HG03354 (cell line): ENCODE measurements at regions not wholly inside any gene's neighbourhood (a gene's known extent, or its start where the extent isn't known, plus 50 kb on each side); places are given as distances from the start of the nearest gene placed in this dataset.
"Not testable (repeated sequence)": the region's sequence is repeated elsewhere in the genome, so short reads cannot be mapped to it uniquely, and the experiment has no call there.

Experiments
- ATAC-seq: cut with Tn5 transposase; IDR thresholded peaks from one replicate; pipeline ENCODE4 v1.9.1; 2021; ENCODE audit warnings: mild to moderate bottlenecking; ENCODE audit not compliant: unreplicated experiment, poor library complexity, severe bottlenecking

DNA sequence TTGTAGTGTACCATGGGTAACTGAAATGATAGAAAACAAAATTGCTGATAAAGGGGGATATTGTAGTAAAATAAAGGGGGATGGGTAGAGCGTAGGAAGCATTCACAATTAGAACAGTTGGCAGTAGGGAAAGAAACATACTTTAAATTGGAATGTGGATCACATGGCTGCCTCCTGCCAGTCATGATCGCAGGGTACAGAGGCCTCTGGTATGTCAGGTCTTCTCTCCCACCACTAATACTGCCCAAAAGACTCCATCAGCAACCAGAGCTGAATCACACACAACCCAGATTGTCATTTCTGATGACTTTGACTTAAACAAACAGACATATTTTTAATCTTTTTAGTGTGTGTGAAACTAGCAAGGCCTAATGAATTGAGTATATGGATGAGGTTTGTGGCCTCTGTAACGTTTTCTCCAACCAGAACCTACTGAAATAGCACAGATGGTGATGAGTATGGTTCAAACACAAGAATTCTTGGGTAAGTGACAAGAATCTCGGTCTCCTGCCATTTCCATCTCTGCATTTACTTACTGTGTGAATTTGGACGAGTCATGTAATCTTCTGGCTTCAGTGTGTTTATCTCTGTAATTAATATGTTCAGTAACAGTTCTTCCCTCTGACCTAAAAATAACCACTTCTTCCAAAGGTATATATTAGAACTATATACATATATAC, 112.6 kb downstream of the USP22 start:
- no peak for ATAC-seq

GRCh38 chr17:20933040-20933439, 109.8 kb downstream of the USP22 start:
- ATAC-seq = not testable (repeated sequence)

- ATAC-seq = no peak
Observed at GRCh38 chr17:20934288-20934687, 108.5 kb downstream of the USP22 start.

GRCh38 chr17:20935740-20936139, 107.1 kb downstream of the USP22 start:
- no peak for ATAC-seq

DNA sequence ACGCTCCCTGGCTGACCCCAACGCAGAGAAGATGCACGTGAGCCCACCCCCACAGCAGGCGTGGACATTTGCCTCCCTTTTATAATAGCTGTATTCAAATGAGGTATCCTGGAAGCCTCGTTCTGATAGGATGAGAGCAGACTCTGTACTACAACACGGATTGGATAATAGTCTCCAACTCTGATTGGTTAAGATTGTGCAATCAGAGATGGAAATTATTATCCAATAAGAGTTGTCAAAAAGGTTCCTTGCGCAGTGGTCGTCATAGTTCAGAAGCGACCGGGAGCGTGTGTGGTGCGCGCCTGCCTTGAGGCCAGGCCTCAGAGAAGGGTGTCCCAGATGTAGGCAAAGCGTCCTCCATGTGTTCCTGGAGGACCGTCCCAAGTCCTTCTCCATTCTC, 104.6 kb downstream of the USP22 start:
- ATAC-seq = no peak

DNA sequence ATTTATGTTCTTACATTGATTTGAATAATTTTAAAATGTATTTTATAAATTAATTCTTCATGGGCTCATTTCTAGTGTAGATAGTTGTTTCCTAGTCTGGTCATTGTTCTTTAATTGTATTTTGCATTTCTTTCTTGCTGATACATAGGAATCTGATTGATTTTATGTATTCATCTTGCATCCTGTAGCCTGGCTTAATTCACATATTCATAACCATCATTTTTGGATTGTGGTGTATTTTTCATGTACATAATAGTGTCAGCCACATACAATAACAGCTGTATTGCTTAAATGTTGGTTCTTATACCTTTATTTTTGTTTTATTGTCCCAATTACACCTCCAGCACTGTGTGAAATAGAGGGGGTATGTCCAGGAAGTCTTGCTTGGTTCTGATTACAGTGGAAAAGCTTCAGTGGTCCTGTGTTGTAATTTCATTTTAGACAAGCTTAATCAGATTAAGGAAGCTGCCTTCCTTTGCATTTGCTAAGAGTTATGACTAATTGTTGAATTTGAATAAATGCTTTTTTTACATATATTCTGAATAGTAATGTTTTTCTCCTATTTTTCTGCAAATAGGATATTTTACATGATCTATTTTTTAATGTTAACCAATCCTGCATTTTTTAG, 103.7 kb downstream of the USP22 start:
- ATAC-seq = no peak

DNA sequence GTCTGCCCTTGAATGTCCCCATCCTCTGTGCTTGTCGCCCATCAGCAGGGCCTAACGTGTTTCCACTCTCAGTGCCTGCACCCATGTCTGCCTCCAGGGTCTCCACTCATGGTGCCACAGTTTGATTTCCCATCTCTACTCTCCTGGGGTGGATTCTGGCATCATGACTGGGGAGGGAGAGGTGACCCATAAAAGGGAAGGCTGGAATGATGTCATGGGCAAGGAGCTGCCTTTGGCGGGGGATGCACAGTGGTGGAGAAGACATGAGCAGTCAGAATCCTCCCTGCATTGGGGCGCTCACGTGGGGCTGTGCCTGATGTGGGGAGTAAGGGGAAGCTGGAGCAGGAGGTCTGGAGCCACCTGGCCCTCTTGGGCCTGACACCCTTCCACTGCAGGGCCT, 100.9 kb downstream of the USP22 start:
- ATAC-seq = no peak

DNA sequence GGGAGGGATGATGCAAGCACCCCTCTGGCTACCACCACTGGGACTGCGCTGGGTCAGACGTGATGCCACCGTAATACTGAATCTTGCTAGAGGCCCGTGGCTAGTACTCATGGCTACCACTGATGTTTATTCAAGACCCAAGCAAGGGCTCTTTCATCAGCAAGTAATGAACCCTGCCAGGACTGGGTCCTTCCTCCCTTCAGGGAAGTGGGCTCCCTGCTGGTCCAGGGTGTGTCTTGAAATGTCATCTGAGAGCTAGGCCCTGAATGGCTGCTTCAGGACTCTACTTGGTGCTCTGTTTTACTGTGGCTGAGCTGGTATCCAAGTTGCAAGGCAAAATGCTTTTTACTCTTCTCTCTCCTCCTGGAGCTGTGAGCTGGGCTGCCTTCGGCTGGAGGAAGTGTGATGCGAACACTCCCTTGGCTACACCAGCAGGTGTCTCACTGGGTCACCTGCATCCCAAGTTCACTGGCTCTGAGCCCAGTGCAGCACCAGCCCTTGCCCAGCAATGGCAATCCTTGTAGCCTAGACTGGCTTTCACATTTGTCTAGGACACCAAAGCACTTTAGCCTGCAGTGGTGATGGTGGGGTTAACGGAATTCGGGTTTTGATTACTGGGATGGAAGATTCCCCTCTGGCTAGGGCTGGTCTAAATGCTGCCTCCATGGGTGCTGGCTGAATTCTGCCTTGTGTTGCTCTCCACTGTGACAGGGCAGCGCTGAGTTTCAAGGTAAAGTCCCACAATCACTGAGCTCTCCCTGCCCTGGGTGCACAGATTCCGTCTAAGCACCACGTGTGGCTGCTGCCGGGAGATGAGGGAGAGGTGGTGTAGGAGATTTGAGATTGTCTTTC, 98.6 kb downstream of the USP22 start:
- no peak for ATAC-seq

GRCh38 chr17:20947708-20948107, 95.1 kb downstream of the USP22 start:
- not testable (repeated sequence) for ATAC-seq

- ATAC-seq = no peak
Observed at GRCh38 chr17:20948984-20949777, 93.6 kb downstream of the USP22 start.
